Mesothelial cell of epicardium (in vitro differentiated cells): ENCODE measurements at regions not wholly inside any gene's neighbourhood (a gene's known extent, or its start where the extent isn't known, plus 50 kb on each side); places are given as distances from the start of the nearest gene placed in this dataset.

Source experiments
- DNase-seq, 2 experiments: peaks; one replicate each; pipeline ENCODE4 v3.0.0; 2021; ENCODE audit warnings: low spot score in 2 of 2; ENCODE audit not compliant: unreplicated experiment in 2 of 2
- H3K27ac Mint-ChIP-seq: 2 replicates; pipeline ENCODE4 v1.8.0; 2021; ENCODE audit warnings: mixed read lengths
- H3K27me3 Mint-ChIP-seq: 2 replicates; pipeline ENCODE4 v1.8.0; 2021; ENCODE audit warnings: low read depth, mixed read lengths
- H3K36me3 Mint-ChIP-seq: 2 replicates; pipeline ENCODE4 v1.8.0; 2021; ENCODE audit warnings: mixed read lengths
- H3K4me1 Mint-ChIP-seq: 2 replicates; pipeline ENCODE4 v1.8.0; 2021; ENCODE audit warnings: mixed read lengths
- H3K4me3 Mint-ChIP-seq: 2 replicates; pipeline ENCODE4 v1.8.0; 2021; ENCODE audit warnings: mild to moderate bottlenecking, moderate library complexity, mixed read lengths
- H3K9me3 Mint-ChIP-seq: 2 replicates; pipeline ENCODE4 v1.8.0; 2021; ENCODE audit warnings: mixed read lengths
- TF ChIP-seq, protein P1 (sequence below): fragments of 200-600 bp; sonication (generic); IDR thresholded peaks from one replicate; pipeline ENCODE4 v1.5.0; 2021; ENCODE audit warnings: antibody characterized with exemption; ENCODE audit not compliant: unreplicated experiment

DNA sequence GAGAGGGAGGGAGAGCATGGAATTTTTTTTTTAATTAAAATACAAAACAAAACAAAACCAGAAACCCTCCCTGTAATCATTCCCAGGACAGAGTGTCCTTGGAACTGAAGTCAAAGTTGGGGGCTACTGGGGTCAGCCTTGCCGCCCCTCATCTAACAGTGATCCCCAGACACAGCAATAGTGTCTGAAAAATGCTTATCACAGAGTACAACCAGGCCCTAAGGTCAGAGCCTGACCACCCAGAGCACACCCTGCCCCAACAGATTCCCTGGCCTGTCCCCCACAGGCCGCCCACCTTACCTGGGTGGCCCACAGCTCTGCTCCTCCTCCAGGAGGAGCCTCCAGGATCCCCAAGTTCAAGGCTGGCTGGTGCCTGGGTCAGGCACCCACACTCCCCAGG lies 101.6 kb upstream of the LINGO1 start:
- no peak for DNase-seq
- no peaks in the 10 kb centered on the region for H3K9me3 Mint-ChIP-seq
- peaks cover 3% of the 10 kb centered on the region for H3K4me1 Mint-ChIP-seq
- no peak overlapping the region for H3K4me3 Mint-ChIP-seq
- TF ChIP-seq, protein P1, sequence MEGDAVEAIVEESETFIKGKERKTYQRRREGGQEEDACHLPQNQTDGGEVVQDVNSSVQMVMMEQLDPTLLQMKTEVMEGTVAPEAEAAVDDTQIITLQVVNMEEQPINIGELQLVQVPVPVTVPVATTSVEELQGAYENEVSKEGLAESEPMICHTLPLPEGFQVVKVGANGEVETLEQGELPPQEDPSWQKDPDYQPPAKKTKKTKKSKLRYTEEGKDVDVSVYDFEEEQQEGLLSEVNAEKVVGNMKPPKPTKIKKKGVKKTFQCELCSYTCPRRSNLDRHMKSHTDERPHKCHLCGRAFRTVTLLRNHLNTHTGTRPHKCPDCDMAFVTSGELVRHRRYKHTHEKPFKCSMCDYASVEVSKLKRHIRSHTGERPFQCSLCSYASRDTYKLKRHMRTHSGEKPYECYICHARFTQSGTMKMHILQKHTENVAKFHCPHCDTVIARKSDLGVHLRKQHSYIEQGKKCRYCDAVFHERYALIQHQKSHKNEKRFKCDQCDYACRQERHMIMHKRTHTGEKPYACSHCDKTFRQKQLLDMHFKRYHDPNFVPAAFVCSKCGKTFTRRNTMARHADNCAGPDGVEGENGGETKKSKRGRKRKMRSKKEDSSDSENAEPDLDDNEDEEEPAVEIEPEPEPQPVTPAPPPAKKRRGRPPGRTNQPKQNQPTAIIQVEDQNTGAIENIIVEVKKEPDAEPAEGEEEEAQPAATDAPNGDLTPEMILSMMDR: no peak
- H3K27me3 Mint-ChIP-seq: peaks cover 47% of the 10 kb centered on the region
- no peak overlapping the region for H3K27ac Mint-ChIP-seq
- H3K36me3 Mint-ChIP-seq: no peaks in the 10 kb centered on the region

DNA sequence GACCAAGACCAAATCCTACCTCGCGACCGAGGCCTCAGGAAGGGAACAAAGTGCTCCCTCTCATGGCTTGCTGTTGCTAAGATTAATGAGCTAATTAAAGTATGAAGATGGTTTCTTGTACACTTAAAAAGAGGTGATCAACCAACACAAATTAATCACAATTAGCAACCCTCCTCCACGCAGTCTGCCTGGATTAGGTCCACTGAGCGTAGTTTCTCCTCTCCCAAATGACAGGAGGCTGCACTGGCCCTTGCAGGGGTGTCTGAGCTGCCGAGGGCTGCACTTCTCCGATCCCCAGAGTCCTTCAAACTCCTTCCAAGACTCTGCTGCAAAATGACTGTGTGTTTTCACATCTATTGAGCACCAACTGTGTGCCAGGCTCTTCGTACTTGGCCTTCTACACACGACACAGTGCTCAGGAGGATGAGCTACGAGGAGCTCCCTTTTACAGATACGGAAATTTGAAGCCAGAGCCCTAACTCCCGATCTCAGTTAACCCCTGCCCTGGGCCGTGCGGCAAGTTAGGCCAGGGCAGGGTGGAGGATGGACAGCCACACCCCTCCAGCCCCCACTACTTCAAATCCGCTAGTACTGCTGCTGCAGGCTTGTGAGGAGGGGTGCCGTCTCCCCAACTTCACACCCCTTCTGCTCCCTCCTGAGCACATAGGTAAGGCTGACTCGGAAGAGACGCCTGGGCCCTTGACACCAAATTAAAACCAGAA lies 101.0 kb upstream of the LINGO1 start:
- DNase-seq: no peak
- H3K4me1 Mint-ChIP-seq: no peaks in the 10 kb centered on the region
- TF ChIP-seq, protein P1: no peak
- peaks cover 42% of the 10 kb centered on the region for H3K27me3 Mint-ChIP-seq
- no peaks in the 10 kb centered on the region for H3K9me3 Mint-ChIP-seq
- H3K27ac Mint-ChIP-seq: no peak overlapping the region
- H3K4me3 Mint-ChIP-seq: no peak overlapping the region
- no peaks in the 10 kb centered on the region for H3K36me3 Mint-ChIP-seq

DNA sequence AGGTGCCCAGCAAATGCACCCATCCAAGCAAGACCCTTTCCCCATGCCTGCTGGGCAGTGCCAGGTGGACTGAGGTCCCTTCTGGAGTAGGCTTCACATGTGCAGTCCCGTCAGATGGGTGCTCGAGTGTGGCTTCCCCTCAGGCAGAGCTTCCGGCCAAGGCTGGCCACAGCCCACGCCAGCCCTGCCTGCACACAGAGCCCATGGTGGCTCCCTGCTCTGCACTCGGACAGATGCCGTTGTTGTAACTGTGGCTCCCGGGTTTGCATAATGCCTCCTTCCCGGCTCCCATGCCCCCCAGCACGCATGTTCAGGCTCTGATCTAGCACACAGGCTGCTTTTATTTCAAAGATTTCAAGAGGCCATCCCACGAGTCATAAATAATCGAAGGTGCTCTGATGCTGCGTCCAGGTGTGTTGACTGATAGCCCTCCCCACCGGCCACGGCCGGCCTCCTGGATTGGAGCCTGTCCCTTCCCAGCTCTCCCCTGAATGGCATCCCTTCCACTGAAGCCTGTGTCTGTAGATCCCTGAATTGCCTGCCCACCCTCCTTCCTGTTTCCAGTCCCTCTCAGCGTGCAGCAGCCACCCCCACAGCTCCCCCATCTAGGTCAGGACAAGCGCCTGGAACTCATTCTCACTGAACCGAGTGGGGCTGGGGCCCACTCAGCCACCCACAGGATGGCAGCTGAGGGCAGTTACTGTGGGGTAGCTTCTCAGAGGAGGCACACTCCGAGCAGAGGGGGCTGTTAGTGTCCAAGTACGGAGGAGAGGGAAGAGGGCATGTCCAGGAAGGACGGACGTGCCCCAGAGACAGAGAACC lies 100.0 kb upstream of the LINGO1 start:
- H3K9me3 Mint-ChIP-seq: no peaks in the 10 kb centered on the region
- no peak overlapping the region for H3K27ac Mint-ChIP-seq
- H3K4me3 Mint-ChIP-seq: no peak overlapping the region
- no peak for DNase-seq
- H3K36me3 Mint-ChIP-seq: no peaks in the 10 kb centered on the region
- H3K4me1 Mint-ChIP-seq: no peaks in the 10 kb centered on the region
- H3K27me3 Mint-ChIP-seq: peaks cover 33% of the 10 kb centered on the region
- TF ChIP-seq, protein P1: no peak

DNA sequence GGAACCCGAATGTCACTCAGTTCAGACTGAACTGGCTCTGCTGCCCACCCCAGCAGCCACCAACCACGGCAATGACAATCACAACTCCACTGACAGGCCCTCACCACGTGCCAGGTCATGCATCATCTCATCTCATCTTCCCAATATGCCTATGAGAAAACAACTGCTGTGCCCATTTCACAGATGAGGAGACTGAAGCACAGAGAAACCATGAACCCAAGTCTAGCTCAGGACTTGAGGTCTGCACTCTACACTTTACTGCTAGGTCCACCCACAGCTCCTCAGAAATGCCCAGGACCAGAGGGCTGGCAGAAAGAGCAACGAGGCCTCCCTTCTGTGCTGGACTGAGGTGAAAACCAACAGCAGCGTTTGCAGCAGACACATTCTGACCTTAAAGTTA lies 99.2 kb upstream of the LINGO1 start:
- DNase-seq: no peak
- no peaks in the 10 kb centered on the region for H3K9me3 Mint-ChIP-seq
- TF ChIP-seq, protein P1: no peak
- H3K27me3 Mint-ChIP-seq: peaks cover 26% of the 10 kb centered on the region
- H3K27ac Mint-ChIP-seq: no peak overlapping the region
- H3K4me3 Mint-ChIP-seq: no peak overlapping the region
- no peaks in the 10 kb centered on the region for H3K4me1 Mint-ChIP-seq
- H3K36me3 Mint-ChIP-seq: no peaks in the 10 kb centered on the region

DNA sequence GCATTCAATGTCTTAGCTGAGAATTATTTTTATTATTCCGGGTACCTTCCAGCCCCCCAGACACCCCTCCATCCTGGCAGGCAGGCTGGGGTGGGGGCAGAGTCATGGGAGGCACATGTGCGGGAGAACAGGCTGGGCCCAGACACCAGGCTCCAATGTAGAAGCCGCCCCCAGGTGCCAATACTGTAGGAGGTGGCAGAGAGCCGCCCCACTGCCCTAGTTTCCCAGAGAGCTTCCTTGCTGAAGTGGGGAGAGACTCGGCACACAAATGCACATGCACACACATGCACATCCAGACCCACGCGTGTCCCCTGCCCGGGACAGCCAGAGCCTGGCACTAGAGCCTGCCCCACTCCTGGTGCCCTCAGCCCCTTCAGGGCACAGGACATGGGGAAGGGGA lies 98.4 kb upstream of the LINGO1 start:
- DNase-seq: no peak
- Mint-ChIP-seq H3K27me3 (peaks cover 24% of the 10 kb centered on the region), H3K4me3 (no peak overlapping the region), H3K9me3 (no peaks in the 10 kb centered on the region), H3K36me3 (no peaks in the 10 kb centered on the region), H3K27ac (no peak overlapping the region), H3K4me1 (no peaks in the 10 kb centered on the region)
- TF ChIP-seq, protein P1: no peak
